ENCODE measurements at regions not wholly inside any gene's neighbourhood (a gene's known extent, or its start where the extent isn't known, plus 50 kb on each side); places are given as distances from the start of the nearest gene placed in this dataset.
"Not testable (repeated sequence)": the region's sequence is repeated elsewhere in the genome, so short reads cannot be mapped to it uniquely, and the experiment has no call there.

DNA sequence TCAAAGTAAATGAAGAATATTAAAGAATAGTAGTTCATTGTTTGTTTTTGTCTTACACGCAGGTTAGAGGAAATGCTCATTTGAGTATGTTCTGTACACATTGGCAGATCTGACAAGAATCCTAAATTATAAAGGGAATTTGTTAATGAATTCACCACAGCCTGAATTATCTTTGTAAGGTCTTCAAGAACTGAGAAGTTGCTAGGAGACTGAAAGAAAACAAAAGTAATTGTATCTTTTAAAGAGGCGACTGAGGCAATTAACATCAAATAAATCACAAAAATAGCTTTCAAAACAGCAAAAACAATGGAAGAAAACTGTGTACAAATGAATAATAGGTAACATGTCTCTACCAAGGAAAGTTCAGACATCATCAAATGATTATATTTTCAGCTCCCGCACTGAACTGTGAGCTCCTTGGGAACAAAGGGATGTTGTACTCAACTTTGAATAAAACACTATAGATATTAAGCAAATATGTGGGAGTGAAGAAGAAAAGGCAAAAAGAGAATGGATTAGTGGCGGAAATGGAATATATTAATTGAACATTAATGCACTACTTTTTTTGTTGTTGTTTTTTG lies 51.7 kb upstream of the ATIC start:
- Mint-ChIP-seq H3K4me1 (ENCODE audit: low read depth in 2 of 2) (no peaks in the 10 kb centered on the region), H3K27me3 (peaks cover 11 to 15% of the 10 kb centered on the region in 2 donors), H3K27ac (no peak overlapping the region), H3K9me3 (no peaks in the 10 kb centered on the region), H3K4me3 (no peak overlapping the region), H3K36me3 (no peaks in the 10 kb centered on the region)
- ATAC-seq (no peak), DNase-seq (ENCODE audit: low spot score) (no peak)

DNA sequence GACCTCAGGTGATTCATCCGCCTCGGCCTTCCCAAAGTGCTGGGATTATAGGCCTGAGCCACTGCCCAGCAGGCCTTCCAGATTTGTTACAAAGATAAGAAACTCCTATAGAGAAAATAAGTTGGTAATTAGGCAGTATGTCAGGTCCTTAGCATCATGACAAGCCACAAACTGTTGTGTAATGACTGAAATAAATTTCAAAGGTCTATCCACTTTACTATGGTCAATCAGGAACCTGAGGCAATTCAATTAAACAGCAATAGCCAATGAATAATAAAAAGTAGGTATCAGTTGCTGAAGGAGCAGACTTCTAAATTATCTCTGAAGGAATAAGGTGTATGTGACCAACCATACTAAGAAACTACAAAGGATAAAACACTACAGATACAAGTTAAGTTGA lies 62.4 kb upstream of the ATIC start:
- Mint-ChIP-seq H3K4me3 (no peak overlapping the region), H3K4me1 (ENCODE audit: low read depth in 2 of 2) (no peaks in the 10 kb centered on the region), H3K36me3 (no peaks in the 10 kb centered on the region), H3K9me3 (no peaks in the 10 kb centered on the region), H3K27me3 (peaks cover 0 to 24% of the 10 kb centered on the region in 2 donors), H3K27ac (no peak overlapping the region)
- DNase-seq (ENCODE audit: low spot score) (no peak), ATAC-seq (no peak)

DNA sequence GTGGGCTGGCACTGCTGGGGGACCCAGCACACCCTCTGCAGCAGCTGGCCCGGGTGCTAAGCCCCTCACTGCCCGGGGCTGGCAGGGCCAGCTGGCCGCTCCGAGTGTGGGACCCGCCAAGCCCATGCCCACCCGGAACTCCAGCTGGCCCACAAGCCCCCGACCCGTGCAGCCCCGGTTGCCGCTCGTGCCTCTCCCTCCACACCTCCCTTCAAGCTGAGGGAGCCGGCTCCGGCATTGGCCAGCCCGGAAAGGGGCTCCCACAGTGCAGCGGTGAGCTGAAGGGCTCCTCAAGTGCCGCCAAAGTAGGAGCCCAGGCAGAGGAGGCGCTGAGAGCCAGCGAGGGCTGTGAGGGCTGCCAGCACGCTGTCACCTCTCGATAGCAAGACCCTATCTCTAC lies 65.9 kb upstream of the ATIC start:
- not testable (repeated sequence) for H3K27ac Mint-ChIP-seq; ATAC-seq; H3K9me3 Mint-ChIP-seq; H3K36me3 Mint-ChIP-seq; H3K4me1 Mint-ChIP-seq (ENCODE audit: low read depth in 2 of 2); H3K4me3 Mint-ChIP-seq; DNase-seq (ENCODE audit: low spot score)
- H3K27me3 Mint-ChIP-seq = peaks cover 11 to 26% of the 10 kb centered on the region in 2 donors

DNA sequence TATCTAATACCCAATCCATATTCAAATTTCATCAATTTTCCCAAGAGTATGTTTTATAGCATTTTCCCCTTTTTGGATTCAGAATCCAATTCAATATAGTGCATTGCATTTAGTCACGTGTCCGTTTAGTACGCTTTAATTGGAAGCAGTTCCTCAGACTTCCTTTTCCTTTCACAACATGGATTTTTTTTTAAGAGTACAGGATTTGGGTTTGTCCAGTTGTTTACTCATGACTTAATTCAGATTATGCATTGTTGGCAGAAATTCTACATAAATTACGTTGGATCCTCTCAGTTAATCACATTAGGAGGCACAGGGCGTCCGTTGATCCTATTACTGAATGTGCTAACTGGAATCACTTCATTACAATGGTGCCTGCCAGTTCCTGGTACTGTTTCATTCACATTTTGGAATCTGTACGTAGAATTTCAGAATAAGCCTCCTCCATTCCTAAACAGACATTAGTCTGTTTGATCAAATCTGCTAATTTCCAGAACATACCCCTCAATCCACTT lies 70.0 kb upstream of the ATIC start:
- peaks cover 13 to 22% of the 10 kb centered on the region in 2 donors for H3K27me3 Mint-ChIP-seq
- no peak for DNase-seq (ENCODE audit: low spot score)
- no peaks in the 10 kb centered on the region for H3K4me1 Mint-ChIP-seq (ENCODE audit: low read depth in 2 of 2)
- no peak overlapping the region for H3K27ac Mint-ChIP-seq
- no peaks in the 10 kb centered on the region for H3K9me3 Mint-ChIP-seq
- H3K4me3 Mint-ChIP-seq = no peak overlapping the region
- ATAC-seq = no peak
- no peaks in the 10 kb centered on the region for H3K36me3 Mint-ChIP-seq

DNA sequence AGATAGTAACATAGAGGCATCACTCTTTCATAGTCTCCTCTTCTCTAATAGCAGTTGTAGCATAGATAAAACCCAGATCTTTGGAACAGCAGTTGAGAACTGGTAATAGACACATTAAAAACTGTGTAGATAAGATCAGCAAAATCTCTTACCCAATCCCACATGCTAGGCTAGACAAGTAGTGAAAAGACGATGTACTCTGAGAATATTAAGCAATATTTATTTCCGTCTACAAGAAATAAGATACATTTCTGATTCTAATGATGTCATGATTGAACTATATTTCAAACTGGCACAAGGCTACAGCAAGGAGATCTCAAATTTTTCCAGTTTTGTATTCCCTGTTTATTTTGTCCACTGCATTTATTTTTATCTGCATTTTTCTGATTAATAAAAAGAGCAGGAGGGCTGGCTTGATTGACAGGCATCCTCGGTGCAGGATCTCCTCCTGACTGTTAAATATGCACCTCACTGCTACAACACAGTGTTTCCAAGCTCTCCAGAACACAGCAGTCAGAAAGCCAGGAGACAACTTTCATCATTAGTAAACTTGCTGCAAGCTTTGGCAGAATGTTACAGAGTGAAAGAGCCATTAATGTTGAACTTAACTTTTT lies 73.3 kb upstream of the ATIC start:
- Mint-ChIP-seq H3K36me3 (no peaks in the 10 kb centered on the region), H3K27me3 (peaks cover 13 to 22% of the 10 kb centered on the region in 2 donors), H3K9me3 (no peaks in the 10 kb centered on the region), H3K27ac (no peak overlapping the region), H3K4me1 (ENCODE audit: low read depth in 2 of 2) (no peaks in the 10 kb centered on the region), H3K4me3 (no peak overlapping the region)
- ATAC-seq (no peak), DNase-seq (ENCODE audit: low spot score) (no peak)

DNA sequence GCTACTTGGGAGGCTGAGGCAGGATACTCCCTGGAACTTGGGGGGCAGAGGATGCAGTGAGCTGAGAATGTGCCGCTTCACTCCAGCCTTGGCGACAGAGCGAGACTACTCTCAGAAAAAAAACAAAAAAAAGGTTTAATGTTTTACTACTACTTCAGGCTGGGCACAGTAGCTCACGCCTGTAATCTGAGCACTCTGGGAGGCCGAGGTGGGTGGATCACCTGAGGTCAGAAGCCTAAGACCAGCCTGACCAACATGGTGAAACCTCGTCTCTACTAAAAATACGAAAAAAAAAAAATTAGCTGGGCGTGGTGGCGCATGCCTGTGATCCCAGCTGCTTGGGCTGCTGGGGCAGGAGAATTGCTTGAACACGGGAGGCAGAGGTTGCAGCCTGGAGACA lies 75.7 kb upstream of the ATIC start:
- DNase-seq (ENCODE audit: low spot score) = no peak
- Mint-ChIP-seq H3K9me3 (no peaks in the 10 kb centered on the region), H3K27ac (no peak overlapping the region), H3K4me3 (no peak overlapping the region), H3K36me3 (no peaks in the 10 kb centered on the region), H3K27me3 (peaks cover 2 to 6% of the 10 kb centered on the region in 2 donors), H3K4me1 (ENCODE audit: low read depth in 2 of 2) (no peaks in the 10 kb centered on the region)
- no peak for ATAC-seq

DNA sequence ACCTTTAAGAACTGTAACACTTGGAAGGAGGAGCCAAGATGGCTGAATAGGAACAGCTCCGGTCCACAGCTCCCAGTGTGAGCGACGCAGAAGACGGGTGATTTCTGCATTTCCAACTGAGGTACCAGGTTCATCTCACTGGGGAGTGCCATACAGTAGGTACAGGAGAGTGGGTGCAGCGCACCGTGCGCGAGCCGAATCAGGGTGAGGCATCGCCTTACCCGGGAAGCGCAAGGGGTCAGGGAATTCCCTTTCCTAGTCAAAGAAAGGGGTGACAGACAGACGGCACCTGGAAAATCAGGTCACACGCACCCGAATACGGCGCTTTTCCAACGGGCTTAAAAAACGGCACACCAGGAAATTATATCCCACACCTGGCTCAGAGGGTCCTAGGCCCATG lies 81.8 kb upstream of the ABCA12 start:
- DNase-seq (ENCODE audit: low spot score); H3K9me3 Mint-ChIP-seq; ATAC-seq; H3K36me3 Mint-ChIP-seq; H3K27ac Mint-ChIP-seq; H3K4me1 Mint-ChIP-seq (ENCODE audit: low read depth in 2 of 2); H3K27me3 Mint-ChIP-seq; H3K4me3 Mint-ChIP-seq: not testable (repeated sequence)

DNA sequence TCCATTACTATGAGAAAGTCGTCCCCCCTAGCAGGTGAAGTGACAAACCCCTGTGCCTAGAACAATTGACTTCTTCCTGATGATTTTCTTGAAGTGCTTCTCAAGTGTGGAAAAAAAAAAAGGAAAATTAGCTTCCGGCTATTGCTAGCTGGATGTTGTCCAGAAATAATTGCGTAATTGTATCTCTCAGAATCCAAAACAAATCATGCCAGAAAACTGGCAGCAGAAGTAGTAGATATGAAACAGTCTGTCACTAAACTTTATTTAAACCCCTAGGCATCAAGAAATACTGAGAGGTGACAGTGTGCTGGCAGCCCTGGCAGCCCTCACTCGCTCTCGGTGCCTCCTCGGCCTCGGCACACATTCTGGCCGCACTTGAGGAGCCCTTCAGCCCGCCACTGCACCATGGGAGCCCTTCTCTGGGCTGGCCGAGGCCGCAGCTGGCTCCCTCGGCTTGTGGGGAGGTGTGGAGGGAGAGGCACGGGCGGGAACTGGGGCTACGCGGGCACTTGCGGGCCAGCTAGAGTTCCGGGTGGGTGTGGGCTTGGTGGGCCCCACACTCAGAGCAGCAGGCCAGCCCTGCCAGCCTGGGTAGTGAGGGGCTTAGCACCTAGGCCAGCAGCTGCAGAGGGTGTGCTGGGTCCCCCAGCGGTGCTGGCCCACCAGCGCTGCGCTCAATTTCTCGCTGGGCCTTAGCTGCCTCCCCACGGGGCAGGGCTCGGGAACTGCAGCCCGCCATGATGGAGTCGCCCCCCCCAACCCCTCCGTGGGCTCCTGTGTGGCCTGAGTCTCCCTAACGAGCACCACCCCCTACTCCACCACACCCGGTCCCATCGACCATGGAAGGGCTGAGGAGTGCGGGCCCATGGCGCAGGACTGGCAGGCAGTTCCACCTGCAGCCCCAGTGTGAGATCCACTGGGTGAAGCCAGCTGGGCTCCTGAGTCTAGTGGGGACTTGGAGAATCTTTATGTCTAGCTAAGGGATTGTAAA lies 80.5 kb upstream of the ABCA12 start:
- Mint-ChIP-seq H3K27me3 (peaks cover 0 to 6% of the 10 kb centered on the region in 2 donors), H3K4me3 (no peak overlapping the region), H3K36me3 (no peaks in the 10 kb centered on the region), H3K27ac (no peak overlapping the region), H3K4me1 (ENCODE audit: low read depth in 2 of 2) (no peaks in the 10 kb centered on the region), H3K9me3 (peaks cover 12% of the 10 kb centered on the region)
- DNase-seq (ENCODE audit: low spot score) (no peak), ATAC-seq (no peak)

DNA sequence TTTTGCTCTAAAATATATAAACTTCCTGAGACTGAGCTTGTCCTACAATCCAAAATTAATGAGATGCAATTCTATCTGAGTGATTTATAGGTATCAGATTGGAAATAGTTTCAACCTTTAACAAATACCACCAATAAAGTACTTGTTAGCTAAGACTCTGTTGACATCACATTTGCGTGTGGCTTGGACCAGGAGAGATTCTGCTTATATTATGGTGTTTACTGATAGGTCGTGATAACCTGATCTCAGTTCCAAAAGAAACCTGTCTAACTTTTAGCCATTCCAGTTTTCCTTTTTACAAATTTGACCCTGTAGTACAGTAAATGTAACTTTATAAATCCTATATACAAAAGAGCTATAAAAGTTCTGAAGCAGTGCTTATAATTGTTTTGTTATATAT lies 78.4 kb upstream of the ABCA12 start:
- no peak overlapping the region for H3K4me3 Mint-ChIP-seq
- ATAC-seq (no peak), DNase-seq (ENCODE audit: low spot score) (no peak)
- H3K9me3 Mint-ChIP-seq = peaks cover 11% of the 10 kb centered on the region
- H3K36me3 Mint-ChIP-seq = no peaks in the 10 kb centered on the region
- peaks cover 0 to 10% of the 10 kb centered on the region in 2 donors for H3K27me3 Mint-ChIP-seq
- H3K4me1 Mint-ChIP-seq (ENCODE audit: low read depth in 2 of 2) = no peaks in the 10 kb centered on the region
- no peak overlapping the region for H3K27ac Mint-ChIP-seq

DNA sequence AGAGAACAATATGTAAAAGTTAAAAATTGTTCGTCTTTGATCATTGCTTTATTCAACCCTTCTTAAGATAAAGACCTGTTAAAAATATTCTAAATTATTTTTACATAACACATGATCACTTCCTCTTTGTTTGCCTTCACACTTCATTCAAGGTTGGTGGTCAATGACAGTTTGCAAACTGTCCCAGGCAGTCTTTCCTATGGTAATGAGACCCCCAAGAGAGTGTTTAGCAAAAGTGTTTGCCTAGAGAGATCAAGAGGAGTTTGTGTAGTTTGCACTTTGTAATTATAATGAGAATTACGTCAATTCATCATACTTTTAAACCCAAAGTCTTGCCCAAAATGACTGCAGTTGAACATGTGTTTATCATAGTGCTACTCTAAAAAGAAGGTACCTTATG lies 77.2 kb upstream of the ABCA12 start:
- Mint-ChIP-seq H3K4me3 (no peak overlapping the region), H3K4me1 (ENCODE audit: low read depth in 2 of 2) (no peaks in the 10 kb centered on the region), H3K9me3 (peaks cover 7% of the 10 kb centered on the region), H3K27ac (no peak overlapping the region), H3K36me3 (no peaks in the 10 kb centered on the region), H3K27me3 (peaks cover 0 to 4% of the 10 kb centered on the region in 2 donors)
- no peak for DNase-seq (ENCODE audit: low spot score)
- no peak for ATAC-seq

DNA sequence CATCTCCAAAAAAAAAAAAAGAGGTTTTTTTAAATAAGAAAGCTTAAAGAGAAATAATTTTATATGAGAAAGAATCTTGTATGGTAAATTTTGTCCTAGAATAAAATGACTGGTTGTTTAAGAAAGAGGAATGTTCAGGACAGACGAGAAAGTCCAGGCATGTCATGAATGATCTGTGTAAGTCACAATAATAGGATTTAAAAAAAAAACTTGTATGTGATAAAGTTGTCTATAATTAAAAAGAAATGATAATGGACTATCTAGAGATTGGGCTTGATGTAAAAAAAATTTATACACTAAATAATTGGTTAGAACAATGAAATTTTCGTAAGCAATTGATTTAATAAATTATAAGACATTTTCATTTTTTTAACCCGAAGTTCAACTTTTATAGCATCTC lies 71.7 kb upstream of the ABCA12 start:
- no peaks in the 10 kb centered on the region for H3K4me1 Mint-ChIP-seq (ENCODE audit: low read depth in 2 of 2)
- DNase-seq (ENCODE audit: low spot score) = no peak
- no peaks in the 10 kb centered on the region for H3K36me3 Mint-ChIP-seq
- H3K27ac Mint-ChIP-seq = no peak overlapping the region
- no peak overlapping the region for H3K4me3 Mint-ChIP-seq
- peaks cover 0 to 4% of the 10 kb centered on the region in 2 donors for H3K27me3 Mint-ChIP-seq
- H3K9me3 Mint-ChIP-seq = peaks cover 10% of the 10 kb centered on the region
- ATAC-seq = no peak

DNA sequence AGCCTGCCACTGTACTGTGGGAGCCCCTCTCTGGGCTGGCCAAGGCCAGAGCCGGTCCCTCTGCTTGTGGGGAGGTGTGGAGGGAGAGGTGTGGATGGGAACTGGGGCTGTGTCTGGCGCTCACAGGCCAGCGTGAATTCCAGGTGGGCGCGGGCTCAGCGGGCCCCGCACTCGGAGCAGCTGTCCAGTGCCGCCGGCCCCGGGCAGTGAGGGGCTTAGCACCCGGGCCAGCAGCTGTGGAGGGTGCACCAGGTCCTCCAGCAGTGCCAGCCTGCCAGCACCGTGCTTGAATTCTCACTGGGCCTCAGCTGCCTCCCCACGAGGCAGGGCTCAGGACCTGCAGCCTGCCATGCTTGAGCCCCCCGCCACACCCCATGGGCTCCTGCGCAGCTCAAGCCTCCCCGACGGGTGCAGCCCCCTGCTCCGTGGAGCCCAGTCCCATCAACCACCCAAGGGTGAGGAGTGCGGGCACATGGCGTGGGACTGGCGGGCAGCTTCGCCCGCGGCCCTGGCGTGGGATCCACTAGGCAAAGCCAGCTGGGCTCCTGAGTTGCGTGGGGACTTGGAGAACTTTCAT lies 69.5 kb upstream of the ABCA12 start:
- Mint-ChIP-seq H3K4me1 (ENCODE audit: low read depth in 2 of 2) (no peaks in the 10 kb centered on the region), H3K27me3 (peaks cover 0 to 2% of the 10 kb centered on the region in 2 donors), H3K27ac (no peak overlapping the region), H3K9me3 (peaks cover 5% of the 10 kb centered on the region), H3K4me3 (no peak overlapping the region), H3K36me3 (no peaks in the 10 kb centered on the region)
- ATAC-seq (peak in 1 of 2 donors; percentile 32), DNase-seq (ENCODE audit: low spot score) (no peak)

DNA sequence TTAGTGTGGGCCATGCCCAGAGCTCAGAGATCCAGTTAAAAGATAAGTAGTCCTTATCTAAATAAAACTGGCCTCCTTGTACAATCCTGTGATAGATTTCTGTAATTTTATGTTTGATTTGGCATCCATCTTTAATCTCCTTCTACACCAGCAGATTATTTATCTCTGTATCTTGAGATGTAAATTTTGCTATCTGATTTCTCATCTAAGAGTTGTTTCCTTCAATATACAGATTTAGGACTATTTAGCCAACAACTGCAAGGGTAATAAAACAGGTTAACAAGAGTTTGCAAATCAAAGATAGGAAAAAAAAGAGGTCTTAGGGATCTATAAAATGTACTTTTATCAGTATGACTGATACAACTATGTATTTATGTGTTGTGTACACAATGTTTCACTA lies 68.6 kb upstream of the ABCA12 start:
- no peak overlapping the region for H3K4me3 Mint-ChIP-seq
- no peak overlapping the region for H3K27ac Mint-ChIP-seq
- H3K36me3 Mint-ChIP-seq = no peaks in the 10 kb centered on the region
- H3K4me1 Mint-ChIP-seq (ENCODE audit: low read depth in 2 of 2) = no peaks in the 10 kb centered on the region
- no peaks in the 10 kb centered on the region for H3K27me3 Mint-ChIP-seq
- ATAC-seq = no peak
- no peak for DNase-seq (ENCODE audit: low spot score)
- H3K9me3 Mint-ChIP-seq = peaks cover 4% of the 10 kb centered on the region

DNA sequence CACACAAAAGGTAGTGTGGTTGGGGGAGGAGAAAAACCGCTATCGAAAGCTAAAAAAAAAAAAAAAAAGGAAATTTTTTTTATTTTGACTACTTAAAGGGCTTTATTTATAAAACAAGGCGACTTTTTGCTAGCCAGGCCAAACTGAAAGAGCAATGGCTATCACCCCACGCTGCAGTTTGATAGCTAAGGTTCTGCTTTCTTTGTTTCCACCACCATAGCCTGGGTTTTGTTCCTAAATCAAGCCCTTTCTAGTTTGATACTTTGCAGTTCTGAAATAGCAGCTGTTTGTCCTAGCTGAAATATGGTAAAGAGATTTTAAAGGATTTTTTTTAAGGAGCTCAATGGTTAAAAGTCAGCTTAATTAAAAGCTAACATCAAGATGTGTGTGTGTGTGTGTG lies 67.4 kb upstream of the ABCA12 start:
- no peak for DNase-seq (ENCODE audit: low spot score)
- Mint-ChIP-seq H3K4me3 (no peak overlapping the region), H3K36me3 (no peaks in the 10 kb centered on the region), H3K9me3 (peaks cover 4% of the 10 kb centered on the region), H3K27ac (no peak overlapping the region), H3K4me1 (ENCODE audit: low read depth in 2 of 2) (no peaks in the 10 kb centered on the region), H3K27me3 (no peaks in the 10 kb centered on the region)
- ATAC-seq = no peak
